OCI-LY3 (cell line): ENCODE measurements at regions not wholly inside any gene's neighbourhood (a gene's known extent, or its start where the extent isn't known, plus 50 kb on each side); places are given as distances from the start of the nearest gene placed in this dataset.

ENCODE experiments used
- H2AFZ ChIP-seq: fragments of 200-600, 300-600 bp; shearing (Covaris generic); 2 replicates; pipeline ENCODE4 v1.6.0; 2014; ENCODE audit warnings: antibody characterized with exemption, low read depth, low read length
- H3K27ac ChIP-seq: fragments of 200-600, 300-600 bp; sonication (generic); 2 replicates; pipeline ENCODE4 v1.5.1; 2014; ENCODE audit warnings: mild to moderate bottlenecking, low read length, moderate library complexity, mixed read lengths
- H3K27me3 ChIP-seq: fragments of 200-600, 300-600 bp; sonication (generic); 2 replicates; pipeline ENCODE4 v1.6.1; 2014; ENCODE audit warnings: low read depth, low read length, mixed read lengths
- H3K36me3 ChIP-seq: fragments of 200-600, 300-600 bp; sonication (generic); replicated peaks from 2 replicates; pipeline ENCODE3; 2014; ENCODE audit warnings: low read depth, low read length, mixed read lengths
- H3K4me1 ChIP-seq: fragments of 300-600, 200-600 bp; sonication (generic); 2 replicates; pipeline ENCODE4 v1.6.1; 2014; ENCODE audit warnings: low read length, mixed read lengths
- H3K4me2 ChIP-seq: fragments of 200-600, 300-600 bp; sonication (generic); 2 replicates; pipeline ENCODE4 v1.6.1; 2014; ENCODE audit warnings: low read length, mixed read lengths
- H3K4me3 ChIP-seq: fragments of 300-600, 200-600 bp; sonication (generic); 2 replicates; pipeline ENCODE4 v1.5.1; 2014; ENCODE audit warnings: antibody characterized with exemption, mild to moderate bottlenecking, low read length, moderate library complexity
- H3K79me2 ChIP-seq: fragments of 300-600, 200-600 bp; shearing (Covaris generic); 2 replicates; pipeline ENCODE4 v1.6.1; 2014; ENCODE audit warnings: mild to moderate bottlenecking, low read length, mixed read lengths
- H3K9ac ChIP-seq: fragments of 300-600, 200-600 bp; shearing (Covaris generic); 2 replicates; pipeline ENCODE4 v1.6.0; 2014; ENCODE audit warnings: mild to moderate bottlenecking, low read length, moderate library complexity
- H3K9me3 ChIP-seq: fragments of 200-600, 300-600 bp; shearing (Covaris generic); 2 replicates; pipeline ENCODE4 v1.6.1; 2014; ENCODE audit warnings: low read length, mixed read lengths; ENCODE audit not compliant: insufficient read depth
- H4K20me1 ChIP-seq: fragments of 200-600, 300-600 bp; sonication (generic); 2 replicates; pipeline ENCODE4 v1.6.1; 2016; ENCODE audit warnings: low read length, mixed read lengths; ENCODE audit not compliant: insufficient read depth
- EZH2phosphoT487 ChIP-seq: fragments of 200-600 bp; shearing (Covaris generic); IDR thresholded peaks from 2 replicates; pipeline ENCODE4 v1.6.1; 2018; ENCODE audit warnings: antibody characterized with exemption, mixed run types, low read depth
- TF ChIP-seq, protein P1 (sequence below): fragments of 200-600, 300-600 bp; sonication (generic); IDR thresholded peaks from 2 replicates; pipeline ENCODE4 v1.5.1; 2014; ENCODE audit warnings: antibody characterized with exemption, low read length, low read depth

DNA sequence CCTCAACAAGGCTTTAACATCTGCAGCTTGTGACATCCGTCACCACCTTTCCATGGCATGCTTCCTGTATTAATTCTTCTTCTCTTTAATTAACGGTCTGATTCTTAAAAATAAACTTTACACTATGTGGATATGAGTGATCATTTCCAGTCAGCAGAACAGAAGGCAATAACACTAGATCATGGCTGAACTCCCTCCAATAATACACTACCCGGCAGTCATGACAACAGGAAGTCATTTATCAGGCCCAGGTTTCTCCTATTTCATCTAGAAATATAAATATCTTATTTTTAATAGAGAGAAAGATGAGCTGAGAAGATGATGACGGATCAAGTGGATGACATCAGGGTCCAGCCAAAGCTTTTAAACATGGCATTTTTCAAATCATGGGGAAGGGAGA lies 792.2 kb downstream of the SLC4A3 start:
- Histone ChIP-seq H3K4me3 (no peak overlapping the region), H3K9me3 (no peaks in the 10 kb centered on the region), H3K27ac (no peak overlapping the region), H3K9ac (no peak overlapping the region), H3K4me2 (no peak overlapping the region), H3K27me3 (no peaks in the 10 kb centered on the region), H3K36me3 (no peaks in the 10 kb centered on the region), H2AFZ (no peak overlapping the region), H4K20me1 (no peaks in the 10 kb centered on the region), H3K4me1 (no peaks in the 10 kb centered on the region), H3K79me2 (no peaks in the 10 kb centered on the region)
- TF ChIP-seq, protein P1, sequence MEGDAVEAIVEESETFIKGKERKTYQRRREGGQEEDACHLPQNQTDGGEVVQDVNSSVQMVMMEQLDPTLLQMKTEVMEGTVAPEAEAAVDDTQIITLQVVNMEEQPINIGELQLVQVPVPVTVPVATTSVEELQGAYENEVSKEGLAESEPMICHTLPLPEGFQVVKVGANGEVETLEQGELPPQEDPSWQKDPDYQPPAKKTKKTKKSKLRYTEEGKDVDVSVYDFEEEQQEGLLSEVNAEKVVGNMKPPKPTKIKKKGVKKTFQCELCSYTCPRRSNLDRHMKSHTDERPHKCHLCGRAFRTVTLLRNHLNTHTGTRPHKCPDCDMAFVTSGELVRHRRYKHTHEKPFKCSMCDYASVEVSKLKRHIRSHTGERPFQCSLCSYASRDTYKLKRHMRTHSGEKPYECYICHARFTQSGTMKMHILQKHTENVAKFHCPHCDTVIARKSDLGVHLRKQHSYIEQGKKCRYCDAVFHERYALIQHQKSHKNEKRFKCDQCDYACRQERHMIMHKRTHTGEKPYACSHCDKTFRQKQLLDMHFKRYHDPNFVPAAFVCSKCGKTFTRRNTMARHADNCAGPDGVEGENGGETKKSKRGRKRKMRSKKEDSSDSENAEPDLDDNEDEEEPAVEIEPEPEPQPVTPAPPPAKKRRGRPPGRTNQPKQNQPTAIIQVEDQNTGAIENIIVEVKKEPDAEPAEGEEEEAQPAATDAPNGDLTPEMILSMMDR, result no peak
- TF ChIP-seq EZH2phosphoT487, result no peak

DNA sequence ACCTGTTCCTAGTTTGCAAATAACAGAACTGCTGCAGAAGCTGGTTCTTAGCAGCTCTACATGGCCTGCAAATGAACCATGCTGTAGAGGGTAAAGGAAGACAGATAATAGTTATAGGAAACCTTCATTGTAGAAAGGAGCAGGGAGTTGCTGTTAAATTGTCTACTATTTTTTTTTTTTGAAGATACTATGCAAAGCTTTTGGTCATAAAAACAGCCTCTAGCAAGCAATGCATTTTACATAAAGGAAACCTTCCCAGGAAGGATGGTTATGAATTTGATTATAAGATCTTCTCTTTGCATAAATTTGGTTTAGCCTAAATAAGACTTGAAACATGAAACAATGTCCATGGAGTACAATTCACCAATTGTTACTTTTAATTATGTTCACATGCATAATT lies 793.4 kb downstream of the SLC4A3 start:
- Histone ChIP-seq H3K79me2 (no peaks in the 10 kb centered on the region), H3K9ac (no peak overlapping the region), H3K4me3 (no peak overlapping the region), H3K9me3 (no peaks in the 10 kb centered on the region), H3K4me2 (no peak overlapping the region), H3K27ac (no peak overlapping the region), H3K4me1 (no peaks in the 10 kb centered on the region), H3K27me3 (no peaks in the 10 kb centered on the region), H3K36me3 (no peaks in the 10 kb centered on the region), H4K20me1 (no peaks in the 10 kb centered on the region), H2AFZ (no peak overlapping the region)
- TF ChIP-seq, protein P1, result no peak
- TF ChIP-seq EZH2phosphoT487, result no peak

DNA sequence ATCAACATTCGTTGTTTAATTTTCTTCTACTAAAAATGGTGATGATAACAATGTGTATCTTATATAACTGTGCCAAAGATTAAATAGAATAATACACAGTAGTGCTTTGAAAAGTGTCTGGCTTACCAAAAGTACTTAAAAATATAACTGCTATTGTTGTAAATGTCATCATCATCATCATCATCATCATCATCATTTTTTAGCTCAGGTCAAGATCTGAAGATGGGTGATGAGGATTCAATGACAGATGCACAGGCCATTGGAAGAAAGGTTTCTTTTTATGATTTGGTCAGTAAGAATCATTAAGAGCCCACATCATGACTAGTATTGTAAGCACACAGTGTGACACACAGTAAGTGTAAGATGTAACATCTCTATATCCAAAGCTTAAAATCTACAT lies 795.2 kb downstream of the SLC4A3 start:
- Histone ChIP-seq H3K36me3 (no peaks in the 10 kb centered on the region), H3K9me3 (no peaks in the 10 kb centered on the region), H4K20me1 (no peaks in the 10 kb centered on the region), H3K4me2 (no peak overlapping the region), H3K4me3 (no peak overlapping the region), H3K9ac (no peak overlapping the region), H3K79me2 (no peaks in the 10 kb centered on the region), H3K27me3 (no peaks in the 10 kb centered on the region), H3K27ac (no peak overlapping the region), H3K4me1 (no peaks in the 10 kb centered on the region), H2AFZ (no peak overlapping the region)
- TF ChIP-seq, protein P1, result no peak
- no peak for TF ChIP-seq EZH2phosphoT487

DNA sequence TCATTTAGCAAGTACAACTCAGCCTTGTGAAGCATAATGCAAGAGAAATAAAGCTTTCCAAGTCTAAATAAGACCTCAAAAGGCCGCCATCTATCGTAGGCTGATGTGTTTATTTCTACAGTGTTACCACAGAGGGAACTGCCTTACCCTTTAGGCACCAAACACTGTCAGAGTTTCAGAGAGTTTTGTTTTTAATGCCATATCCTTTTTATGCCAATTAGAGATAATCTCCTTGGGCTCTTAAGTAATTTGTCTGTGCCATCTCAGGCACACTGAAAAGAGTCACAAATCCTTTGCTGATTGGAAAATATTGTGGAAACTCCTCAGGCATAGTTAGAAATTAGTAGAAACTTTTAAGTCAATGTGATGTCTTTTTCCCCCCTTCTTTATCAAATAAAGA lies 797.1 kb downstream of the SLC4A3 start:
- Histone ChIP-seq H3K4me2 (no peak overlapping the region), H3K9me3 (no peaks in the 10 kb centered on the region), H3K4me1 (no peaks in the 10 kb centered on the region), H3K27ac (no peak overlapping the region), H3K27me3 (no peaks in the 10 kb centered on the region), H4K20me1 (no peaks in the 10 kb centered on the region), H3K36me3 (no peaks in the 10 kb centered on the region), H3K79me2 (no peaks in the 10 kb centered on the region), H3K9ac (no peak overlapping the region), H3K4me3 (no peak overlapping the region), H2AFZ (no peak overlapping the region)
- TF ChIP-seq EZH2phosphoT487, result no peak
- TF ChIP-seq, protein P1, result no peak
